ENCODE measurements at regions not wholly inside any gene's neighbourhood (a gene's known extent, or its start where the extent isn't known, plus 50 kb on each side); places are given as distances from the start of the nearest gene placed in this dataset.

- DNase-seq: no peak
These were observed 378.4 kb upstream of the PFKP start for GRCh38 chr10:2688958-2689357.

- DNase-seq: no peak
These were observed 380.7 kb upstream of the PFKP start for GRCh38 chr10:2686691-2687090.

- no peak for DNase-seq
These were observed 384.9 kb upstream of the PFKP start for GRCh38 chr10:2682491-2682890.

GRCh38 chr10:2681891-2682290 is 385.5 kb upstream of the PFKP start:
- no peak for DNase-seq

GRCh38 chr10:2680821-2681220 is 386.5 kb upstream of the PFKP start:
- DNase-seq: no peak

GRCh38 chr10:2679646-2680045 is 387.7 kb upstream of the PFKP start:
- DNase-seq: no peak

- DNase-seq: no peak
These were observed 390.9 kb upstream of the PFKP start for GRCh38 chr10:2676455-2676854.

- no peak for DNase-seq
These were observed 392.9 kb upstream of the PFKP start for GRCh38 chr10:2674451-2674850.

- DNase-seq: no peak
These were observed 396.5 kb upstream of the PFKP start for GRCh38 chr10:2670864-2671263.

GRCh38 chr10:2665772-2666171 is 401.6 kb upstream of the PFKP start:
- DNase-seq: no peak

GRCh38 chr10:2660276-2660675 is 407.1 kb upstream of the PFKP start:
- DNase-seq: no peak

- no peak for DNase-seq
These were observed 407.6 kb upstream of the PFKP start for GRCh38 chr10:2659660-2660209.

- no peak for DNase-seq
These were observed 408.6 kb upstream of the PFKP start for GRCh38 chr10:2658780-2659179.

GRCh38 chr10:2650328-2650727 is 417.0 kb upstream of the PFKP start:
- no peak for DNase-seq

GRCh38 chr10:2641028-2641427 is 426.3 kb upstream of the PFKP start:
- DNase-seq: no peak

GRCh38 chr10:2633630-2634029 is 433.7 kb upstream of the PFKP start:
- DNase-seq: no peak

- no peak for DNase-seq
These were observed 435.7 kb upstream of the PFKP start for GRCh38 chr10:2631557-2632205.

- no peak for DNase-seq
These were observed 438.6 kb upstream of the PFKP start for GRCh38 chr10:2628705-2629104.

GRCh38 chr10:2627969-2628368 is 439.4 kb upstream of the PFKP start:
- DNase-seq: no peak

GRCh38 chr10:2625094-2625493 is 442.3 kb upstream of the PFKP start:
- no peak for DNase-seq

- DNase-seq: no peak
These were observed 443.6 kb upstream of the PFKP start for GRCh38 chr10:2623675-2624274.

GRCh38 chr10:2620827-2621521 is 446.4 kb upstream of the PFKP start:
- no peak for DNase-seq

- DNase-seq: no peak
These were observed 447.4 kb upstream of the PFKP start for GRCh38 chr10:2619916-2620315.

- no peak for DNase-seq
These were observed 447.9 kb upstream of the PFKP start for GRCh38 chr10:2619472-2619871.
